ENCODE measurements at regions not wholly inside any gene's neighbourhood (a gene's known extent, or its start where the extent isn't known, plus 50 kb on each side); places are given as distances from the start of the nearest gene placed in this dataset.

GRCh38 chr10:123270221-123270620, 116.0 kb downstream of the BUB3 start:
- intact Hi-C loops (cut with DNase I) = no loop called here
- Histone ChIP-seq H3K36me3 (no peaks in the 10 kb centered on the region), H3K27me3 (peaks cover 0 to 14% (median 0%) of the 10 kb centered on the region in 9 donors), H3K4me1 (no peaks in the 10 kb centered on the region), H3K9me3 (peaks cover 0 to 5% (median 0%) of the 10 kb centered on the region in 12 donors), H3K27ac (no peak overlapping the region), H3K4me3 (no peak overlapping the region)
- ATAC-seq (no peak), DNase-seq (no peak)
- WGBS, 4 donors = 71 to 83% (median 81%) methylated on average over 2 of the region's 2 CpGs
- no peak for TF ChIP-seq POLR2A (IDR thresholded peaks at IDR 0.05)

- intact Hi-C loops (cut with DNase I) = no loop called here
- WGBS, 4 donors = 92 to 99% (median 97%) methylated on average over 4 of the region's 4 CpGs
- TF ChIP-seq POLR2A (IDR thresholded peaks at IDR 0.05) (no peak), CTCF (IDR thresholded peaks at IDR 0.05) (no peak)
Measured at GRCh38 chr10:123270806-123271205, 116.6 kb downstream of the BUB3 start.

GRCh38 chr10:123272171-123272570, 118.0 kb downstream of the BUB3 start:
- ATAC-seq = no peak
- 85 to 91% (median 85%) methylated on average over 4 of the region's 4 CpGs for WGBS, 4 donors
- no peaks in the 10 kb centered on the region for H3K4me1 ChIP-seq

More at GRCh38 chr10:123270806-123271205, 116.6 kb downstream of the BUB3 start:
- peaks cover 0 to 6% (median 0%) of the 10 kb centered on the region in 12 donors for H3K9me3 ChIP-seq
- H3K4me1 ChIP-seq = no peaks in the 10 kb centered on the region
- no peak overlapping the region for H3K4me3 ChIP-seq
- ATAC-seq (no peak), DNase-seq (no peak)
- H3K36me3 ChIP-seq = no peaks in the 10 kb centered on the region
- no peak overlapping the region for H3K27ac ChIP-seq
- H3K27me3 ChIP-seq = peaks cover 0 to 20% (median 0%) of the 10 kb centered on the region in 9 donors

GRCh38 chr10:123274306-123275135, 120.3 kb downstream of the BUB3 start:
- Histone ChIP-seq H3K4me3 (no peak overlapping the region), H3K4me1 (no peaks in the 10 kb centered on the region), H3K36me3 (no peaks in the 10 kb centered on the region), H3K27ac (no peak overlapping the region), H3K9me3 (peaks cover 0 to 10% (median 0%) of the 10 kb centered on the region in 12 donors), H3K27me3 (peaks cover 0 to 20% (median 0%) of the 10 kb centered on the region in 9 donors)
- no peak for TF ChIP-seq CTCF (IDR thresholded peaks at IDR 0.05)
- no peak for TF ChIP-seq POLR2A (IDR thresholded peaks at IDR 0.05)
- ATAC-seq (no peak), DNase-seq (no peak)
- intact Hi-C loops (cut with DNase I) = no loop called here
- 36 to 43% (median 38%) methylated on average over 32 of the region's 32 CpGs for WGBS, 4 donors

More at GRCh38 chr10:123272171-123272570, 118.0 kb downstream of the BUB3 start:
- peaks cover 0 to 13% (median 0%) of the 10 kb centered on the region in 12 donors for H3K9me3 ChIP-seq
- no peak for DNase-seq
- intact Hi-C loops (cut with DNase I) = no loop called here
- H3K27ac ChIP-seq = no peak overlapping the region
- H3K27me3 ChIP-seq = peaks cover 0 to 20% (median 0%) of the 10 kb centered on the region in 9 donors
- H3K4me3 ChIP-seq = no peak overlapping the region
- TF ChIP-seq CTCF (IDR thresholded peaks at IDR 0.05) = no peak
- no peaks in the 10 kb centered on the region for H3K36me3 ChIP-seq
